ENCODE measurements at regions not wholly inside any gene's neighbourhood (a gene's known extent, or its start where the extent isn't known, plus 50 kb on each side); places are given as distances from the start of the nearest gene placed in this dataset.
"Not testable (repeated sequence)": the region's sequence is repeated elsewhere in the genome, so short reads cannot be mapped to it uniquely, and the experiment has no call there.

DNA sequence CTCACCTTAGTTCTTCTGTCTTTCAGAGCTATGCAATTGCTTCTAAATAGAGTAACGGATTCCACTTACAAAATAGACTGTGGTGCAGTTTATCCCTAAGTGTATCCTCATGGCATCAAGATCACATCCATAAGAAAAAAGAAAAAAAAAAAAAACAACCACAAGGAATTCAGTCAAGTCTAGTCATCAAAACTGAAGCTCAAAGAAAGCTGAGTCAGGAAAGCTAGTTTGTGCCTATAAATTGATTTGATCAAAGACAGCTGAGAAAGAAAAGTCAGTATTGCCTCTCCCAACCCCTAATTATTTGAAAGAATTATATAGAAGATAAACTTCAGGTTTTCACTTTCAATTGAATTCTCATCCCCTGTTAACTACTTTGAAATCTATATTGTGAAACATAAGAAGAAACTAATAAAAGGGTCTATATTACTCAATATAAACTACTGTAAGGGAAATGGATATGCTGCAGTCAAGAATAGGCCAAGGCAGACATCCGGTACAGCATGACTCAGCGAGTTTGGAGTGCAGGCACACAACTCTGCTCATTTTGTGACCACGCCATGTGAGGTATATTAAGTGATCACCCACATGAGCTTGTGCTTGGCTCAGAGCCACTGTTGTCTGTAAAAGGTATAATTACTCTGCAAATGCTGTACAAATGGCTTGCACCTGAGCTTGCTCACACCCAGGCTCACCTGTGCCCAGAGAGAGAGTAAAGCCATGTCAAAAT, 568.1 kb upstream of the CRIM1 start:
- DNase-seq = no peak

DNA sequence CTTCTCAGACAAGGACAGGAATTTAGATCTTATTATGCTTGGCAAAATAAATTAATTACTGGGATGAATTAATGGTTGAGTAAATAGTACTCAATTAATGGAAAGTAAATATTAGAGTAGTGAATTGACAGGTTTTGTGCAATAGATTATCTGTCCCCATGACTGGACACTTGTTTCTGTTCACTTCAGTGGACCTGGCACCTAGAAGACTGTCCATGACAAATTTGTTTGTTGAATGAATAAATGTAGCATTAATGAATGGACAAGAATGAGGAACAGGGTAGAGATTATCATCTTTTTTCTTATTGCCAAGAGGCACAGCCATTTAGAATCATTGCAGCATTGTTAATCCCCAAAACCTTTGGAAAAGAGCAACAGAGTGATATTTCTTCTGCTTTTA, 570.0 kb upstream of the CRIM1 start:
- no peak for DNase-seq

DNA sequence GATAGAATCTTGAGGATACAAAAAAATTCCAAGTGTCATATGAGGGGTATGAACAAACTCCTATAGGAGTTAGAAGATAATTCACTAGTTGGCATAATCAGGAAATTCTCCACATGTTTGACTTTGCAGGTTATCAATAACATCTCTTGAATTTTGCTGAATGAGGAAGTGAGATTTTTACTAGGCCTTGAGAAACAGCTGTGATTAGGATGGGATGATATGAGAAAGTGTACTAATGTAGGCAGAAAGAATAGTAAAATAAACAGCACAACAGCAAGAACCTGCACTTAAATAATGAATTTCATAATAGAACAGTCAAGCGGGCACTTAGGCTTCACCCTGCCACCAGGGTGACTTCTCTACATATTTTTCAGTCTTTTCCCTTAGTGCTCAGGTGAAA, 570.8 kb upstream of the CRIM1 start:
- no peak for DNase-seq

DNA sequence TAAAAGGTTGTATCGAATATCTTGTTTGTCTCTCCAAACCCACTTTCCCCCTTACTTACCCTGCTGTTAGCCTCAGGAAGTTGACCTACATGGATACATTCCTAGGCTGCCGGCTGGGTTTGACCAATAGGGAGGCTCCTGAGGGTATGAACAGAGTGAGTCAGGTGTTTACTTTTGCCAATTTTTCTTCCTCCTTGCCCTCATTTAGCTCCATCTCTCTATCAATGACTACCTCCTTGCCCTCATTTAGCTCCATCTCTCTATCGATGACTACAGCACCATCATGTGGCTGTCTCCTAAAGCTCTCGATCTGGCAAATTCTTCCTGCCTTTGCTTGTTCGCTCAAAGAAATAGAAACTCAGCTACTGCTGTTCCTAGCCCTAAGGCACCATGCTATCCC, 571.9 kb upstream of the CRIM1 start:
- no peak for DNase-seq

DNA sequence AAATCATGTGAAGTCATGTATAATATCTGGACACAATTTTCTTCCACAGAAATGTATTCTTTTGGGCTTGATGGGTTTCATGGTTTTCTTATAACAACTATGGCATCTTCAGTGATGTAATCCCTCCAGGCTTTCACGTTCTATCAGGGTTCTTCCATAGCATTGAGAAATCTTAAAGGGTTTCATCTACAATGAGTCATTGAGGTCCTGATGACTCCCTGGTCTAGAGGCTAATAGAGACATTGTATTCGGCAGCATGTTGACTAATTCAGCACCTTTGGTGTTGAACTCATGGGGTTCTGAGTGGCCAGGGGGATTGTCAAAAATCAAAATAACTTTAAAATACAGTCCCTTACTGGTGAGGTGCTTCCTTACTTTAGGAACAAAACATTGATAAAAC, 614.0 kb upstream of the CRIM1 start:
- no peak for DNase-seq

DNA sequence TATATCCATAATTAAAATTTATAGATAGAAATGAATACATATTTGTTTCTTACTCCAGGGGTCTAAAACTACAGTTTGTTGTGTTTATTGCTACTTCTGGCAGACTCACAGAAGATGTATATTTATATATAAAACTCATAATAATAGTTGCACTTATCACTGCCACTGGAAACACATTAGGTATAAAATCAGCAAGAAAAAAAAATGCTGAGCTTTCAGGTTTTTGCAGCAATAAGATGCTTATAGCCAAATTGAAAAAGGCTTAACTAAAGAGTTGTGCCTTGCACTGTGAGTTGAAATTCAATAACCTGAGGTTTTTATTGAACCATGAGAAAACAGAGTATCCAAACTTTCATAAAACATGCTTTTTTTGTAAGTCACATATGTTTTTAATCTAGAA, 623.9 kb upstream of the CRIM1 start:
- no peak for DNase-seq

DNA sequence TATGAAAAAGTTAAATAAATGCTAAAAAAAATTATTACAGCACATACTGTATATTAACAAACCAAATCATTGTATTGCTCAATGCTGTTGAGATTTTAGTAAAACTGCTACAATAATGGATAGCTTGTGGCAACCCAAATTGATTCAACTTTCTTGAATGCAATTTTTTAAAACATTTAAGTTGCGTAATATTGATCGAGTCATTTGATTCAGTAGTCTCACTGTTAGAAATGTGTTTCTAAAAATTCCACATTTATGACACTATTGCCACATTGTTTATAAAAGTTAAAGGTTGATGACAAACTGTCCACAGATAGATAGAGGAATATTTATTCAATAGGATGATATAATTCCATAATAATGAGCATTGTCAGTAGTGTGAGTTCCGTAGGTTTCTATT, 640.7 kb upstream of the CRIM1 start:
- no peak for DNase-seq

DNA sequence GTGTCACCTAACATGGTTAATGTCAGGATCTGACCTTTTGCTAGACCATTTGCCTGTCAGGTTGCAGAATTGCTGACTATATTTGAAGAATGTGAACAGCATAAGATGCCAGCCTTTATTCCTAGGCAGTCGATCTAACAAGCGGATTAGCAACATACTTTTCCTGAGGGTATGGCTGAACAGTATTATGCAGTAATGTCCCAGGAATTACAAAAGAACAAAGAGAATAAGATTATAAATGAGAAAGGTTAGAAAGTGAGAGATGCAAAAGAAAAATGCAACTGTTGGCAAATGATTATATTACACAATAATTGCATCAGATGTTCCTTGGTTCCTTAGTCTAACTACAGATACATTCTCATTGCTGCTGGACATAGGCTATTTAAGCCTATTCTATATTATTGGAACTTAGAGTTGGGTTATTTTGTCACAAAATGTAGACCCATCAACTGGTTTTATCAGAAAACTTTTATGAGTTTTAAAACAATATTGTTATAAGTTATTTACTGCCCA, 647.1 kb upstream of the CRIM1 start:
- no peak for DNase-seq

DNA sequence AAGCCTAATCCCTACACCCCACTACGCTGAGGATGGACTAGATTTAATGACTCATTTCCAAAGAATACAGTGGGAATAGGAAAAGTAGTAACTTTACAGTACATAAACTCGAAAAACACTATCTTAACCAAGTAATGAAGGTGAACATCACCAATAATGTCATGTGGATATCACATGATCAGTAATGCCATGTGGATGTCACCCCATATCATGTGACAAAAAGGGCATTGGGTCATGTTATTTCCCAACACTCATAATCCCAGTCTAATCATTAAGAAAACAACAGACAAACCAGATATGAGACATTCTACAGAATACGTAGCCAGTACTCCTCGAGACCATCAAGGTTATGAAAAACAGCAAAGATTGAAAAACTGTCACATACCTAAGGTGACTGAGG, 667.3 kb upstream of the CRIM1 start:
- DNase-seq = no peak

DNA sequence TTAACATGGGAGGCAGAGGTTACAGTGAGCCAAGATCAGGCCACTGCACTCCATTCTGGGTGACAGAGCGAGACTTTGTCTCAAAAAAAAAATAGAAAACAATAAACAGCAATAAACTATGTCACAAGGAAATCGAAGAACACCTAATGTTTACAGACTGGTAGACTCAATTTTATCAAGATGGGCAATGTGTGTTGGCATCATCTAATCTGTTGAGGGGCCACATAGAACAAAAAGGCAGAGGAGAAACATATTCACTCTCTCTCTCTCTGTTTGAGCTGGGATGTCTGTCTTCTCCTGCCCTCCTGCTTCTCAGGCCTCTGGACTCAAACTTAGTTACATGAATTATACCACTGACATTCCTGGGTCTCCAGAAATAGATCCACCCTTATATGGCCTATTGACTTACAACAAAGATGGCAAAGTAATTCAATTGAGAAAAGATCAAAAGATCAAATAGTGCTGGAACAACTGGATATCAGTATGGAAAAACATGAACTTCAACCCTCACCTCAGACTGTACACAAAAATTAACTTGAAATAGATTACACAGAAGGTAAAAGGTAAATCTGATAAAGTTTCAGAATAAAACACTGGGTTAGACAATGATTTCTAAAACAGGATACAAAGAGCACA, 703.8 kb upstream of the CRIM1 start:
- DNase-seq = no peak

DNA sequence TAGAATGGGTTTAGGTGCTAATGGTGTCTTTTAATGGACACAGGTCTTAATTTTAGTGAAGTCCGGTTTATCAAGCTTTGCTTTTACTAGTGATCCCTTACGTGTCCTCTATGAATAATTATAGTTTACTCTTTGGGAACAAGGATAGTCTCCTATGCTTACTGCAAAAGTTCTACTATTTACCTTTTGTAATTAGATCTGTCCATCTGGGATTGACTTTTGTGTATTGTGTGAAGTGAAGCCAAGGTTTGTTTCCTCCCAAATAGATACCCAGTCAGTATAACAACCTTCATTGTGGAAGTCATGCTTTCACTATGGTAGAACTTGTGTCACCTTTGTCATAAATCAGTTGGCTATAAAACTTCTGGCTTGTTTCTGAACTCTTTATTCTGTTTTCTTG, 740.9 kb upstream of the CRIM1 start:
- no peak for DNase-seq

DNA sequence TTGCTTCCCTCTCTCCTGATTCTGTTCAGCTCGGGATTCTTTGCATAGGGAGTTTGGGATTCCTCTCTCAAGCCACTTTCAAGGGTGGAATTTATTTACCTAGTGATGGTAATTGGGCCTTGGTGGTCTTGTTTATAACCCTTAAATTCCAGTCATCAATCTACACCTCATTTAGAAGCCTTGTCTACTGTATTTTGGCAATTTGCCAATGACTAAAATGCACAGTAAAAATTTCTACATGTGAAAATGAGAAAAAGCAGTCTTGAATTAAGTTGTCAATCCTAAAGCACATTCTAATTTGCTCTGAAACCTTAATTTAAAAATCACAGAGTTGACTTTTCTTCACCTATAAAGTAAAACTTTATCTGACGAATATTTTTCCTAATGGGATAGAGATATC, 749.2 kb upstream of the CRIM1 start:
- DNase-seq = no peak

DNA sequence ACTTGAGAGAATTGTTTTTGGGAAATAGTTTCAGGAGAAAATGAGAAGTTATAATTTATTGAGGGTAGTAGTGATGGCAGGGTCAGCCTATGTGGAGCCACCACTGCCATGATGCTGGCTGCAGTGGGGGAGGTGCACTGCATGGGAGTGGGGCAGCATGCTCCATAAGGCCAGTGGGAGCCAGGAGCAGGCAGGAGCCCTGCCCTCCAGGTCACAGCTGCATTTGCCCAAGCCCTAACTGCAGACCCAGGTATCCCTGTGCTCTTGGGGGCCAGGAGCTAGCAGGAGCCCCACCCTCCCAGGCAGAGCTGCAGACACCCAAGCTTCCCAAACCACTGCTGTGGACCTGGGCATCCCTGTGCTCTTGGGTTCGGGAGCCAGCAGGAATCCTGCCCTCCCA, 757.3 kb upstream of the CRIM1 start:
- no peak for DNase-seq

DNA sequence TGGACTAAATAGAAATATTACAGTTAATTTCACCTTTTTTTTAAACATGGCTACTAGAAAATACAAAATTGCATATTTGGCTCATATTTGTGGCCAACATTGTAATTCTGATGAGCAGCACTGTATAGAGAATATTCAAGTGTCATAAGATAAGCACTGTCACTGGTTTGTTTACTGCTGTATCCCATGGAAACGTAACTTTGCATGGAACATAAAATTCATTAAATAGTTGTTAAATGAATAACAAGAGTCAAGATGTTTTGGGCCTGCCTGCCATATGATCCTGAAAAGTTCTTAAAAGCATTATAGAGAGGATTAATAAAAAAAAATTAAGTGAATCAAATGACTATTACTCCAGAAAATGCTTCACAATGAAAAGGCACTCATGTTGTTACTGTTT, 763.7 kb upstream of the CRIM1 start:
- no peak for DNase-seq

DNA sequence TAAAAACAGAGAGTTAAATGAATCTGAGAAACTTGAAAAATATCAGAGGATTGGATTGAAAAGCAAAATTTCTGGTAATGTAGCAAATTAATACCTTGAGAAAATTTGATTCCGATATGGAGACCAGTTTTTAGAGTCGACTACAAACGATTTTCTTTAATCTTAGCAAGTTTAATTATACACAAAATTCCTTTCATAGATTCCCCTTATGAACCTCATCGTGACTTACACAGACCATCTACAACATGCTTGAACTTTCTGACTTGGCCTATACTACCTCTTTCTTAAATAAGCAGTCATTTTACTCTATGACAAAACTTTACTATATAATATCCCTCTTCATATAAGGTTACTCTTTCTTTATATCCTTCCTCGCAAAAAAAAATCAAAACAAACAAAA, 769.6 kb upstream of the CRIM1 start:
- no peak for DNase-seq

DNA sequence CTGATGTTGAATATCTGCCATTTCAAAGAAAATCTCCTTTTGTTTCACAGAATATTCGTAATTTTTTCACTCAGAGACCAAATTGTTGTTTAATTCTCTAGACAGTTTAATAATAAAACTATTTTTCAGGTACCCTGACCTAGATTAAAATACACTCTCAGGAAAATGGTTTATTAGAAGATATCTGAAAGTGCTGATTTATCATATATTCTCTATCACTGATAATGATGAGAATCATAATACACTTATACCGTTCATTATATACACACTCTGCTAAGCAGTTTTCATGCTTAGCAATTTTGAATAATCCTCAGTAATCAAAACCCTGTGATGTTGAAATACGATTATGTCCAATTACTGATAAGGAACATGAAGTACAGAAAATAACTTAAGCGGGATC, 772.9 kb upstream of the CRIM1 start:
- DNase-seq = no peak

DNA sequence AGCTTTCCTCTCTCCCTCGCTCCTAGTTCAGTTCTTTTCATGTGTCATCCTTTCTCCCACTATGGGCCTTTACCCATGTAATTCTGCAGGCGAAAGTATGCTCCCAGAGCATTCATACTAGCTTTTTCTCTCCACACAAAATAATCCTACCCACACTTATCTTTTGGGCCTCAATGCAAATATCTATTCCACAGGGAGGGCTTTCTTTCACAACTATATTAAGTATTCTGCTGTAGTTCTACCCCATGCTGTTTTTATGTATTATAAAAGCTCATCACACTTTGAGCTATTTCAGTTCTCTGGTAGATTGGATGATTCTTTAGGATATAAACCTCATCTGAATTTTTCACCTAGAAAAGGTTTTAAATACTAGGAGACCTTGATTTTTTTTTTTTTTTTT, 774.6 kb upstream of the CRIM1 start:
- no peak for DNase-seq

DNA sequence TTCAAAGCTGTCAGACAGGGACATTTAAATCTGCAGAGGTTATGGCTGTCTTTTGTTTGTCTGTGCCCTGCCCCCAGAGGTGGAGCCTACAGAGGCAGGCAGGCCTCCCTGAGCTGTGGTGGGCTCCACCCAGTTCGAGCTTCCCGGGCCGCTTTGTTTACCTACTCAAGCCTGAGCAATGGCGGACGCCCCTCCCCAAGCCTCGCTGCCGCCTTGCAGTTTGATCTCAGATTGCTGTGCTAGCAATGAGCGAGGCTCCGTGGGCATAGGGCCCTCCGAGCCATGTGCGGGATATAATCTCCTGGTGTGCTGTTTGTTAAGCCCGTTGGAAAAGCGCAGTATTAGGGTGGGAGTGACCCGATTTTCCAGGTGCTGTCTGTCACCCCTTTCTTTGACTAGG, 787.0 kb upstream of the CRIM1 start:
- not testable (repeated sequence) for DNase-seq

DNA sequence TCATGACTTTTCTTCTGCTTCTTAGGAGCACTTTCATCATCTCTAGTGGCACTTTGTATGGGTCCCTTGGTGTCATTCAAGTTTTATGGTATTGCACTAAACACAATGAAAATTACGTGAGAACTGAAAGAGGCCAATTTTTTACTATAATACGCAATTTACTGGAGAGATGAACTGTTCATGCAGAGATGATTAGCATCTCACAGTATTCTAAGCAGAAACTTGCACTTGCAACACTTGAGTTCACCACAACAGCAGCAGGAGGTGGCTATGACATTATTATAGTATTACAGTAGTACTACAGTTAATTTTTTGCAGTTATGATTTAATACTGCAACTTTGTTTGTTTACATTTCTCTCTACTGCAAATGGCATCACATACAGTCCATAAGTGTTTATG, 793.1 kb upstream of the CRIM1 start:
- no peak for DNase-seq

DNA sequence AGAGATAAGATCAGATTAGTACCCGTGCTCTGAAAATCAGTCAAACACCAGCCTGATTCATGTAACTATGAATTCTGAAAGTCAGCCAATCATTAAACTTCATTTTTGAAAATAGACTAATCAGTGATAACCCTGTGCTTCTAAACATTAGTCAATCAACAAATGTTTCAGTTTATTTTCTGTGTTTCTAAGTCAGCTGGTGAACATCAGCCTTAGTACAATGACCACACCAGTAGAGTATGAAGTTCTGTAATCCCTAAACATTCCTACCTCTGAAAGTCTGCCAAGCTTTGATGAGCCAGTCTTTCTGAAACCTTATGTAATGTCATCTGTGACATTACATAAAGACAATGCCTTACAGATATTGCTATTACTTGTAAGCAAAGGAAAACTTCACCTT, 807.4 kb upstream of the CRIM1 start:
- DNase-seq = no peak

DNA sequence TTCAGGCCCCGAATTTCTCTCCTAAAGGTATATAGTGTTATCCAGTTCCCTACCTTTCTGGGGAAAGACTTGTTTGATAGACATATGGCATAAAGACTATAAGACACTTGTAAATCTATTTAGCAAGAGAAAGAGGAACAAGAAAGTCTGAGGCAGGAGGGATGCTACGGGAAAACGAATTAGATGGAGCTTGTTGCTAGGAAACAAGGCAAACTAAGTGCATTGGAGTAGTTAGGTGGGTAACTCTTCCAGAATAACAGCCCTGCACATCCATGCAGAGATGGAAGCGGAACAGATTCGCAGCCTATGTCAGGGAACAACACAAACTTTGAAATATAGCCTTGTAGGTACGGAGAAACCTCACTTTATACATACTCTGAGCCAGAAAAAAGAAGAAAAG, 810.3 kb upstream of the CRIM1 start:
- no peak for DNase-seq

DNA sequence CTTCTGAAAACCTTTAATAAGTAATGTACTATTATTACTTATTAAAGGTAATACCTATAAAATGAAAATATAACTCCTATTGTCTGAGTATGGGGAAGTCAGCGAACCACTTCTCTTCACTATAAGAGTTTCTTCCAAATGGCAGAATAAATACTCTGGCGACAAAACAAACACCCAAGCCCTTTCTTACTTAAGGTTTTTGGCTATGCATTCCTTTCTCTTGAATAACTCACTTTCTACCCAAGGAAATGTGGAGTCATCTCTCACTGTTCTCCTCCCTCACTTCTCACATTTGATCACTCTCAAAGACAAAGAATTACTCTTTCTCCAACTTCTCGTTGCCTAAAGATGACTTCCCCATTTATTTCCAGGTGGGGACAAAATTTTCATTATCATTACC, 816.8 kb upstream of the CRIM1 start:
- DNase-seq = no peak

DNA sequence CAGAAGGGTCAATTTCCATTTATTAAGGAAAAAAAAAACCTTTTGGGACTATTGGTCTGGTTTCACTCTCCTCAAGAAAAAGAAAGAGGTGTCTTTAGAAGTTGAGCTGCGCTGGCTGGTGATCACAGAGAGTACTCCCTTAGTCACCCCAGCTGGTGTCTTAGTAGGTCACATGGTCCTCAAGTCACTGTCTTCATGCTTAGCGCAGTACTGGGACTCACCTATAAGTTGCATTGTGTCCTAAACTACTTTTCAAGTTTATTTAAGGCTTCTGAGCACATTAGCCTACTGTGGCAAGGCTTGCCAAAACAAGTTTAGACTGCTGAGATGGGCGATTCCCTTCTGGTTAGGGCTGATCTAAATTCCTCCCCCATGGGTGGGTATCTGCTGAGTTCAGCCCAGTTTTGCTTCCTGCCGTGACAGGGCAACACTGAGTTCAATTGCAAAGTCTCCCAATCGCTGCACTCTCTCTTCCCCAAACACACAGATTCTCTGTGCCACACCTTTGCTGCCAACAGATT, 824.9 kb upstream of the CRIM1 start:
- no peak for DNase-seq

DNA sequence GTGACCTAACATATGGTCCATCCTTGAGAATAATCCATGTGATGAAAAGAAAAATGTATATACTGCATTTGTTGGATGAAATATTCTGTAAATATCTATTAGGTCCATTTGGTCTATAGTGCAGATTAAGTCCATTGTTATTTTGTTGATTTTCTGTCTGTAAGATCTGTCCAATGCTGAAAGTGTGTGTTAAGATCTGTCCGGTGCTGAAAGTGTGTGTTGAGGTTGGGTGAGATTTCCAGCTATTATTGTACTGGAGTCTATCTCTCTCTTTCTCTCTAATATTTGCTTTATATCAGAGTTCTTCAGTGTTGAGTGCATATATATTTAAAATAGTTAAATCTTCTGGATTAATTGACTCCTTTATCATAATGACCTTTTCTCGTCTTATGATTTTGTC, 828.8 kb upstream of the CRIM1 start:
- no peak for DNase-seq

DNA sequence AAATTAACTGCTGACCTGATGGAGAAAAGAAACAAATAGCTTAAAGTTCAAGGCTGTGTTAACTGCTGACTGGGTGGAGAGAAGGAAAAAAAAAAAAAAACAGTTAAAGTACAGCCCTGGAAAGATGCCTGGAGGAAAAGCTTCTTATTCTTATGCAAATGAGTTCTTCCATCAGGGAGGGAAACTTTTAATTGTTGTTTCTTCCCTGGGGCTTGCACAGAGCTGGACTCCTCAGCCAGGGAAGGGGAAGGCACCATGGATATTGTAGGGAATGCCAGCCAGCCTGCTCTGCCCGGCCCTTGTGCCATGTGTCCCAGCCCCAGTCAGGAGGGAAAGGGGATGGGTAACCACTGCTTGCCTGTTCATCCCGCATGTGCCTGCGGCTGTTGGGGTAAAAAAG, 833.1 kb upstream of the CRIM1 start:
- no peak for DNase-seq
